ENCODE measurements at regions not wholly inside any gene's neighbourhood (a gene's known extent, or its start where the extent isn't known, plus 50 kb on each side); places are given as distances from the start of the nearest gene placed in this dataset.

- no peak for ATAC-seq
- H3K4me3 ChIP-seq: no peak overlapping the region
- WGBS, 2 donors (ENCODE audit: low coverage in 1 of 2): 23 to 40% methylated on average over 5 to 6 of the region's 6 CpGs
- no peaks in the 10 kb centered on the region for H3K36me3 ChIP-seq
- H3K9me3 ChIP-seq: no peaks in the 10 kb centered on the region
- no peaks in the 10 kb centered on the region for H3K4me1 ChIP-seq
- H3K27me3 ChIP-seq: no peaks in the 10 kb centered on the region
- TF ChIP-seq POLR2AphosphoS5 (IDR thresholded peaks at IDR 0.05) (no peak), EP300 (IDR thresholded peaks at IDR 0.05) (no peak)
- no peak overlapping the region for H3K27ac ChIP-seq
Observed at GRCh38 chr9:106146066-106146840, 451.9 kb downstream of the TMEM38B start.

GRCh38 chr9:106146886-106147285, 452.5 kb downstream of the TMEM38B start:
- no peak for ATAC-seq
- no peak overlapping the region for H3K4me3 ChIP-seq
- no peaks in the 10 kb centered on the region for H3K9me3 ChIP-seq
- TF ChIP-seq POLR2A (IDR thresholded peaks at IDR 0.05): no peak
- no peak for TF ChIP-seq POLR2AphosphoS5 (IDR thresholded peaks at IDR 0.05)
- TF ChIP-seq CTCF (IDR thresholded peaks at IDR 0.05): no peak
- TF ChIP-seq EP300 (IDR thresholded peaks at IDR 0.05): no peak
- H3K27me3 ChIP-seq: no peaks in the 10 kb centered on the region
- H3K36me3 ChIP-seq: no peaks in the 10 kb centered on the region
- H3K4me1 ChIP-seq: no peaks in the 10 kb centered on the region
- no peak overlapping the region for H3K27ac ChIP-seq

GRCh38 chr9:106149956-106150355, 455.6 kb downstream of the TMEM38B start:
- WGBS, 2 donors (ENCODE audit: low coverage in 1 of 2): 56 to 75% methylated on average over 1 of the region's 1 CpG
- Histone ChIP-seq H3K27ac (no peak overlapping the region), H3K4me1 (no peaks in the 10 kb centered on the region), H3K4me3 (no peak overlapping the region), H3K36me3 (no peaks in the 10 kb centered on the region), H3K27me3 (no peaks in the 10 kb centered on the region), H3K9me3 (no peaks in the 10 kb centered on the region)
- no peak for TF ChIP-seq CTCF (IDR thresholded peaks at IDR 0.05)
- no peak for TF ChIP-seq POLR2A (IDR thresholded peaks at IDR 0.05)
- no peak for TF ChIP-seq POLR2AphosphoS5 (IDR thresholded peaks at IDR 0.05)
- TF ChIP-seq EP300 (IDR thresholded peaks at IDR 0.05): no peak
- ATAC-seq: no peak

GRCh38 chr9:106156465-106156864, 462.1 kb downstream of the TMEM38B start:
- 38 to 50% methylated on average over 1 of the region's 1 CpG for WGBS, 2 donors (ENCODE audit: low coverage in 1 of 2)
- Histone ChIP-seq H3K27ac (no peak overlapping the region), H3K4me1 (no peaks in the 10 kb centered on the region), H3K9me3 (no peaks in the 10 kb centered on the region), H3K4me3 (no peak overlapping the region), H3K27me3 (no peaks in the 10 kb centered on the region), H3K36me3 (no peaks in the 10 kb centered on the region)
- ATAC-seq: no peak
- no peak for TF ChIP-seq POLR2AphosphoS5 (IDR thresholded peaks at IDR 0.05)
- TF ChIP-seq CTCF (IDR thresholded peaks at IDR 0.05): no peak
- no peak for TF ChIP-seq EP300 (IDR thresholded peaks at IDR 0.05)
- no peak for TF ChIP-seq POLR2A (IDR thresholded peaks at IDR 0.05)

GRCh38 chr9:106172265-106172664, 477.9 kb downstream of the TMEM38B start:
- ATAC-seq: no peak
- H3K4me1 ChIP-seq: no peaks in the 10 kb centered on the region
- H3K27me3 ChIP-seq: no peaks in the 10 kb centered on the region
- H3K36me3 ChIP-seq: no peaks in the 10 kb centered on the region
- no peak overlapping the region for H3K27ac ChIP-seq
- TF ChIP-seq CTCF (IDR thresholded peaks at IDR 0.05): no peak
- H3K4me3 ChIP-seq: no peak overlapping the region
- 85 to 91% methylated on average over 1 of the region's 1 CpG for WGBS, 2 donors (ENCODE audit: low coverage in 1 of 2)
- H3K9me3 ChIP-seq: no peaks in the 10 kb centered on the region
